ENCODE measurements at regions not wholly inside any gene's neighbourhood (a gene's known extent, or its start where the extent isn't known, plus 50 kb on each side); places are given as distances from the start of the nearest gene placed in this dataset.

GRCh38 chr22:27135031-27135981 is 477.9 kb downstream of the MIAT start:
- H3K36me3 ChIP-seq = no peaks in the 10 kb centered on the region
- no peaks in the 10 kb centered on the region for H3K4me1 ChIP-seq
- no peak for DNase-seq (ENCODE audit: low spot score)
- TF ChIP-seq, protein P1, sequence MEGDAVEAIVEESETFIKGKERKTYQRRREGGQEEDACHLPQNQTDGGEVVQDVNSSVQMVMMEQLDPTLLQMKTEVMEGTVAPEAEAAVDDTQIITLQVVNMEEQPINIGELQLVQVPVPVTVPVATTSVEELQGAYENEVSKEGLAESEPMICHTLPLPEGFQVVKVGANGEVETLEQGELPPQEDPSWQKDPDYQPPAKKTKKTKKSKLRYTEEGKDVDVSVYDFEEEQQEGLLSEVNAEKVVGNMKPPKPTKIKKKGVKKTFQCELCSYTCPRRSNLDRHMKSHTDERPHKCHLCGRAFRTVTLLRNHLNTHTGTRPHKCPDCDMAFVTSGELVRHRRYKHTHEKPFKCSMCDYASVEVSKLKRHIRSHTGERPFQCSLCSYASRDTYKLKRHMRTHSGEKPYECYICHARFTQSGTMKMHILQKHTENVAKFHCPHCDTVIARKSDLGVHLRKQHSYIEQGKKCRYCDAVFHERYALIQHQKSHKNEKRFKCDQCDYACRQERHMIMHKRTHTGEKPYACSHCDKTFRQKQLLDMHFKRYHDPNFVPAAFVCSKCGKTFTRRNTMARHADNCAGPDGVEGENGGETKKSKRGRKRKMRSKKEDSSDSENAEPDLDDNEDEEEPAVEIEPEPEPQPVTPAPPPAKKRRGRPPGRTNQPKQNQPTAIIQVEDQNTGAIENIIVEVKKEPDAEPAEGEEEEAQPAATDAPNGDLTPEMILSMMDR (IDR thresholded peaks at IDR 0.05) = no peak
- peaks cover 0 to 13% of the 10 kb centered on the region in 2 donors for H3K9me3 ChIP-seq
- no peak overlapping the region for H3K27ac ChIP-seq
- H3K4me3 ChIP-seq = no peak overlapping the region
- no peaks in the 10 kb centered on the region for H3K27me3 ChIP-seq

DNA sequence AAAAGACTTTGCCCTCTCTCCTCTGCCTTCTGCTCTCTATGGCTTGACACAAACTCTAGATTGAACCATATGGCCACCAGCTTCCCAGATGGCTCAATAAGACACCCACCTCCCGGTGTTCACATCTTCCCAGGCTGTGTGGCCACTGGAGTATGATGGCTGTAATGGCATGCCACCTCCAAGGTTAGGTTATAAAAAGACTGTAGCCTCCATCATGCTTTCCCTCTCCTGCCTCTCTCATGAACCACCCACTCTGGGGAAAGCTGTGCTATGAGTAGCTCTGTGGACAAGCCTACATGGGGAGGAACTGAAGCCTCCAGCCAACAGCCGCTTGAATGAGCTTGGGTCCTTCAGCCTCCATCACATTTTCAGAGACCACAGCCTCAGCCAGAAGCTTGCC is 479.2 kb downstream of the MIAT start:
- Histone ChIP-seq H3K9me3 (peaks cover 0 to 13% of the 10 kb centered on the region in 2 donors), H3K36me3 (no peaks in the 10 kb centered on the region), H3K27me3 (no peaks in the 10 kb centered on the region), H3K4me1 (no peaks in the 10 kb centered on the region), H3K27ac (no peak overlapping the region), H3K4me3 (no peak overlapping the region)
- TF ChIP-seq, protein P1 (IDR thresholded peaks at IDR 0.05) = no peak
- DNase-seq (ENCODE audit: low spot score) = no peak

DNA sequence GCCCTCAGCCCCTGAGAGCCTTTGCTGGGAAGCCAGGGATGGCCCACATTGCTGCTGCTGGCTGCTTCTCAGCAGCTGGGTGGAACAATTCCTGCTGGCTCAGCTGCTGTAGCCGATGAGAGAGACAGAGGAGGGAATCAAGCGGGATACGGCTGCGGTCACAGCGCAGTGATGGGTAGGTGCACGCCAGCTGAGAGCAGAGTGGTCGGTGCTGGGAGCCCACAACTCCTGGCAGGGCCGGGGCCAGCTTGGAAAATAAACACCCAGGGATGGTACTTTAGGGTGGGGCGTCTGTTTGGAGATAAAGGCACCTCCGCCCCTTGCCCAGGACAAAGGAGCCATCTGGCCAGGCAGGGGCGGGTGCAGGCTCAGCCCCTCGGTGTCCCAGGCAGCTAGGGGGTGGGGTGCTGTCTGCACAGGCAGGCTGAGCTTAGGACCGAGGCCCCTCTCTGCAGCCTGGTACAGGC is 480.5 kb downstream of the MIAT start:
- no peak overlapping the region for H3K4me3 ChIP-seq

GRCh38 chr22:27138471-27138870 is 481.1 kb downstream of the MIAT start:
- Histone ChIP-seq H3K27me3 (no peaks in the 10 kb centered on the region), H3K4me3 (no peak overlapping the region), H3K36me3 (no peaks in the 10 kb centered on the region), H3K4me1 (no peaks in the 10 kb centered on the region), H3K9me3 (peaks cover 0 to 13% of the 10 kb centered on the region in 2 donors), H3K27ac (no peak overlapping the region)
- no peak for DNase-seq (ENCODE audit: low spot score)
- TF ChIP-seq, protein P1 (IDR thresholded peaks at IDR 0.05) = no peak

More for the DNA sequence above, 480.5 kb downstream of the MIAT start:
- Histone ChIP-seq H3K27ac (no peak overlapping the region), H3K27me3 (no peaks in the 10 kb centered on the region), H3K4me1 (no peaks in the 10 kb centered on the region), H3K36me3 (no peaks in the 10 kb centered on the region), H3K9me3 (peaks cover 0 to 13% of the 10 kb centered on the region in 2 donors)
- TF ChIP-seq, protein P1 (IDR thresholded peaks at IDR 0.05) = no peak
- no peak for DNase-seq (ENCODE audit: low spot score)

GRCh38 chr22:27139935-27140511 is 482.6 kb downstream of the MIAT start:
- TF ChIP-seq, protein P1 (IDR thresholded peaks at IDR 0.05) = no peak
- H3K4me3 ChIP-seq = no peak overlapping the region
- no peak overlapping the region for H3K27ac ChIP-seq
- no peaks in the 10 kb centered on the region for H3K36me3 ChIP-seq
- H3K27me3 ChIP-seq = no peaks in the 10 kb centered on the region
- H3K4me1 ChIP-seq = no peaks in the 10 kb centered on the region
- DNase-seq (ENCODE audit: low spot score) = peak; percentile 78
- peaks cover 0 to 13% of the 10 kb centered on the region in 2 donors for H3K9me3 ChIP-seq

Data from right atrium auricular region (tissue), 2 donors.